ENCODE measurements at regions not wholly inside any gene's neighbourhood (a gene's known extent, or its start where the extent isn't known, plus 50 kb on each side); places are given as distances from the start of the nearest gene placed in this dataset.

DNA sequence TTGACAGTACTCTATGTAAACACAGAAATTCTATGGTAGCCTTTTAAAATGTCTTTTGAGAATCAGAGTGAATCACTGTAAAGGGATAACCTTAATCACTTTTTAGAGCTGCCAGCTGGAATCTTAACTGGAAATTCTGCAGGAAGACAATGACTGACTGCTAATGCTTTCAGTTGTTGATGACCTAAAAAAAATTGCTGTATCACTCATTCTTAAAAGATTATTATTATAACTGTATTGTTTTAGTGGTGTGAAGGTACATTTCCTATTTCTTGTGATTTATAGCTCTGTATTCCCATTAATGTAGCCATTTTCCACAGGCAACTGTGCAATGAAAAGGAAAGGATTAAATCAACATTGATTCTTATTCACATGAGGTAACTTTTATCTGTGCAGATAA is 260.5 kb downstream of the CALCRL start:
- TF ChIP-seq ZNF274 (IDR thresholded peaks at IDR 0.05; ENCODE audit: low read depth, low read length) (no peak), YY1 (IDR thresholded peaks at IDR 0.05; ENCODE audit: insufficient read depth, insufficient read length) (no peak)

Measured in NT2/D1 (cell line).